Amygdala (tissue), 56 donors: ENCODE measurements at regions not wholly inside any gene's neighbourhood (a gene's known extent, or its start where the extent isn't known, plus 50 kb on each side); places are given as distances from the start of the nearest gene placed in this dataset.
A peak's percentile ranks its signal among the peaks of the same experiment; 100 is the strongest.

Experiments used
- DNase-seq, 56 donors: peaks; one replicate each; lab custom pipeline; 2025; lab: John Stamatoyannopoulos, UW

GRCh38 chr12:65620046-65620445 lies 204.2 kb upstream of the HMGA2 start:
- no peak for DNase-seq

GRCh38 chr12:65622056-65622455 lies 202.2 kb upstream of the HMGA2 start:
- DNase-seq: peak in 4 of 56 donors; percentile 1 to 11 (median 8)

DNA sequence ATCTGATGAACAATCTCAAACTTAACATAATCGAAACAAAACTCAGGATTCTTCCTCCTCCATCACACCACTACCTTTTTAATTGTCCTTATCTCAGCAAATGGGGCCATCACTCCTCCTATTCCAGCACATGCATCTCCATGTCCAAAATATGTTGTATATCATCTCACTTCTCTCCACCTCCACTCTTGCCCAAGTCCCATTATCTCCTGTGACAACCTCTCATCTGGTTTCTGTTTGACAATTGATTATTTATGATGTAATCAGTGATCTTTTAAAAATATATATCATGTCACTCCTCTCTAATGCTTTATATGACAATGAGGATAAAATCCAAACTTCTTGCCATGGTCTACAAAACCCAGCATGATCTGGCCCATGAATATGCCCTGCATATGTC lies 200.8 kb upstream of the HMGA2 start:
- DNase-seq: no peak

DNA sequence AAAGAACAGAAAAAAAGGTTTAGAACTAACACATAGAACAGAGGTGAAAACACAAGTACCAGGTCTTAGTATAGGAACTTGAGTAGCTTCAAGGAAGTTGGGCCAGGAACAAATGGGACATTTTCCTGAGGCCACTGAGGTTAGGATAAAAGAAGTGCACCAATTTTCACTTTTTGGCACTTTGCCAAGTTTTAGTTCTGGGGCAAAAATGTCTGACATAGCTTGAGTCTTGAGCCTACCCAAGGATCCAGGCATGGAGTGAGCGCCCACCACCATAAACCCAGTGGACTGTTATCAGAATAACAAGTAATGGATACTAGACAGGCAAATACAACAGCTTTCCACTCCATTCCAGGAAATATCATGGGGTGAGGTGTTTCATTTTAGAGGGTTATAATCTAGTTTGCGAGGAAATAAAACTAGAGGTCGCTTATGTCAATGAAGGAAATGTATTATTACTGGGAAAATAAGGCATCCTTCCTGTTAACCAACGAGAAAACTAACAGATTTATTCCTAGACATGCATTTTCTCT lies 199.7 kb upstream of the HMGA2 start:
- DNase-seq: no peak

DNA sequence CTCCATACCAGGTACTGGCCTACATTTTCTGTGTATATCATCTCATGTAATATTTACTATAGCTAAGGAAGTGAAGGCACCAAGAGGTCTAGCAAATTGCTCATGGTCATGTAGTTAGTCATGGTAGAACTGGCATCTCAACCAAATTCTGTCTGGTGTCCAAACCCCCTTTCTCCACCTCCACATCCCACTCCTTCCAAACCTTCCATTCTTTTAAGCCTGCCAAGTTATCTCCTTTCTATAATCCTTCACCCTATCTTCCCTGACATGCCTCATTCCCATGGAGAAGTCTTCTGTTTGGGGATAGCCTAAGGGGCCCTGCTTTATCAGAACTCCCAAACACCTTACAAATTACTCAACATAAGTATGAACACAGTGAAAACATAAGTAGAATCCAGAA lies 196.2 kb upstream of the HMGA2 start:
- no peak for DNase-seq

DNA sequence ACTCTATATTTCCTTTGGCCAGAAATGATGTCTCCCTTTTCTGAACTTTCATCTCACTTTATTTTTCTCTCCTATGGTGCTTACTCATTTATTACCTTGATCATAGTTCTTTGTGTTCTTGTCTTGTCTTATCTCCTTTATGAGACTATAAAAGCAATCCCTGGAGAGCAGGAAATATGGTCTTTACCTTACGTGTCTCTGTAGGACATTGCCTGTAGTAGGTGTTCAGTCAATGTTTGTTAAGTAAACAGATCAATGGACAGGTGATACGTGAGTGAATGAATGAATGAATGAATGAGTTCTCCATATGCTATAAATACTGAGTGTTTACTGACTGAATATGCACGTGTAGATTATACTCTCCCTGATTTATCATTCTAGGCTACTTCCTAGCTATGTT lies 193.7 kb upstream of the HMGA2 start:
- no peak for DNase-seq

- DNase-seq: peak in 1 of 56 donors; percentile 49
Measured at GRCh38 chr12:65631621-65632111, 192.6 kb upstream of the HMGA2 start.

DNA sequence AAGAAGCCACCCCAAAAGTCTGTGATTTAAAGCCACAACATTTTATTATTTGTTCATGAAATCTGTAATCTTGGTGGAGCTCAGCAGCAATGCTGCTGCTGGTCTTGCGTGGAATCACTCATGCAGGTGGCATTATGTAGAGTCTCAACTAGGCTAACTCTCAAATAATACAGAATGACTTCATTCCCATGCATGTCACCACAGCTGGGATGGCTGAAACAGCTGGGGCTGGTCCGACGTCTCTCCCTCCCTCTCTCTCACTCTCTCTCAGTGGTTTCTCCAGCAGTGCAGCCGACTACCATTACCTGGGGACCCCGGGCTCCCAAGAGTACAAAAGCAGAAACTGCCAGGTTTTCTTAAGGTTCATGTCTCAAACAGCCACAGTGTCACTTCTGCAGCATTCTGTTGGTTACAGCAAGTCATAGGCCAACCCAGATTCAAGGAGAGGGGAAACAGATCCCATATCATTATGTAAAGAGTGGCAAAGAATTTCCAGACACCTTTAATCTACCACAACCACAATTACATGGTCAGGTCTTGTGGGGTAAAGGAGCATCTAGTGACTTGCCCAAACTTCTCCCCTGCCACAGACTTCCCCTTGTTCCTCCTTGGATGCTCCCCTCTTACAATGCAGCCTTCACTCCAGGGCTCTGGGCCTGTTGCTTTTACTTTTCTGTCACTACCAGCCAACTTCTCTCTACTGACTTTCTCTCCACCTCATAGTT lies 192.0 kb upstream of the HMGA2 start:
- DNase-seq: peak in 6 of 56 donors; percentile 1 to 17 (median 2)

- no peak for DNase-seq
Measured at GRCh38 chr12:65634061-65634460, 190.2 kb upstream of the HMGA2 start.

DNA sequence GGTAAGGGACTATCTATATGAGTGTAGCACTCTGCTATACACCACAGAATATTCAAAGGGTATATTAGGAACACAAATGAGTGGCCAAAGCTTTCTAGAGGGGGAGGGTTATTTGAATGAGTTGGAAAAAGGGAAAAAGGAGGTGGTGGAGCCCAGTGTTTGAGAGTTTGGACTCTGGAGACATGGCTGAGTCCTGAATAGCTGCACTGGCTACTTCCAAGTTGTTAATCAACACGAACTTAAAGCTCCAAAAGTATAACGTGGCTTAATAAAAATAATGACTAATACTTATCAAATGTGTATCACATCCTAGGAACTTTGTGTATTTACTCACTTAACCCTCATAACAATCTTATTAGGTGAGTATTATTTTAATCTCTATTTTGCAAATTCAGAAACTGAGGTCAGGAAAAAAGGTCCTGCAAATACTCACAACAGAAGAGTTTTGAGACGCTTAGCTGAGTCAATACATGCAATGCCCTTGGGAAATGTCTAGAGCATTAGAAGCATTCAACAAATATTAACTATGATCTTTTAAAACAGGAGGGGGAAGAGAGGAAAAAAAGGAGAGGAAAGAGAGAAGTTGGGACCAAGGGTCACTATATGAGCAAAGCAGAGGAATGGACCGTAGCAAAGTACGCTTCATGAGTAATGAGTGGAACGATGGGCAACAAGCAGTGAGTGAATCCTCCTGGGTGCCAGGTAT lies 189.5 kb upstream of the HMGA2 start:
- DNase-seq: no peak

DNA sequence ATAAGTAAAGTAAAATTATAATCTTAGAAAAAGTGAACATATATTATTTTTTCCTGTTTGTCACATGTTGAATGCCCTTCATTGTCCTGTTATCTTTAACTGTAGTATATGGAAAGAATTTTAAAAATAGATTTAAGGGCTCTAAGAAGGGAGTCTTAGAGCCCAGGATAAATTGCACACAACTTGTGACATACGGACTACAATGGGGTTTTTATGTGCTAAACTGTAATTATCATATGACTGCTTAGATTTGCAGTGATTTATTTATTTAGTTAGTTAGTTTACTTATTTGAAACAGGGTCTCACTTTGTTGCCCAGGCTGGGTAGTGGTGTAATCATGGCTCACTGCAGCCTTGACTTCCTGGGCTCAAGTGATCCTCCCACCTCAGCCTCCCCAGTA lies 187.8 kb upstream of the HMGA2 start:
- no peak for DNase-seq

- no peak for DNase-seq
Measured at GRCh38 chr12:65637150-65637549, 187.1 kb upstream of the HMGA2 start.

DNA sequence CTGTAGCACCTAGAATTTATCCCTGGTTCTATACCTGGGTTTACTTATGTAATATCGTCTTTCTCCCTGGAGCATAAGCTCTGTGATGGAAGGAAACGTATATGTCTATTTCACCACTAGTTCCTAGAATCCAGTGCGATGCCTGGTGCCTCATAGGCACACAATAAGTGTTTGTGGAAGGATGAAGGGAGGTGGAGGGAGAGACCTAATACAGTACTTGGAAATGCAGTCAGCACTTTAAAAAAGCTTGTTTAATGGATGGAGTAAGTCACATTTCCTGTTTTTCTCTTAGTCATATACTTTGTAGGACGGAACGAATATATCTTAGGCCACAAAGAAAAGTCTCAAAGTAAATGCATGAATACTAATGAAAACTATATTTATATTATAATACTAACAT lies 186.5 kb upstream of the HMGA2 start:
- DNase-seq: no peak

GRCh38 chr12:65638324-65638723 lies 186.0 kb upstream of the HMGA2 start:
- DNase-seq: no peak

- DNase-seq: no peak
Measured at GRCh38 chr12:65640489-65640901, 183.8 kb upstream of the HMGA2 start.

GRCh38 chr12:65642061-65642661 lies 182.1 kb upstream of the HMGA2 start:
- no peak for DNase-seq

- DNase-seq: no peak
Measured at GRCh38 chr12:65643171-65643570, 181.1 kb upstream of the HMGA2 start.

GRCh38 chr12:65643595-65644386 lies 180.5 kb upstream of the HMGA2 start:
- DNase-seq: no peak

- DNase-seq: no peak
Measured at GRCh38 chr12:65646127-65646643, 178.1 kb upstream of the HMGA2 start.

DNA sequence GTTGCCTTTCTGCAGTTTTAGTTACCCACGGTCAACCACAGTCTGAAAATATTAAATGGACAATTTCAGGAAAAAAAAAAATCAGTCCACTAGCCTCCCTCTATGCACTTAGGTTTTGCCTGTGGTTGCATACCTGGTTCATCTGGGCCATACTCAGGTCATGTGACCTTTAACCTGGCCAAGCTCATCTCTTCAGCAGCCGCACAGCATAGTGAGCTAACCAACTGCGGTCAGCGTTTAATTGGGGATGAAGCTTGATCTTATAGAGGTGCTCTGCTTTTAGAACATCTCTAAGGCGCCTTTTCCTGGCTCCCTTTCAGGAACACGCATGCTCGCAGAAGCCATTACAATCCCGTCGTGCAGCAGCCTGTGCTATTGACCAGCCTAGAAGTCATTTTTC lies 177.2 kb upstream of the HMGA2 start:
- DNase-seq: no peak
